HEK293 (cell line): ENCODE measurements at regions not wholly inside any gene's neighbourhood (a gene's known extent, or its start where the extent isn't known, plus 50 kb on each side); places are given as distances from the start of the nearest gene placed in this dataset.

ENCODE experiments used
- CTCF ChIA-PET: fragments of 350-600 bp; formaldehyde crosslinking; extraction: SDS; loops from one replicate; lab custom pipeline; 2021; ENCODE audit warnings: antibody characterized with exemption; lab: Yijun Ruan, JAX
- POLR2A ChIA-PET: fragments of 300-600 bp; formaldehyde crosslinking; extraction: SDS; loops from one replicate; lab custom pipeline; 2020; ENCODE audit warnings: antibody characterized with exemption, inconsistent platforms; lab: Yijun Ruan, JAX
- H3K27ac ChIP-seq: fragments of 200-500 bp; sonication (Bioruptor generic); 2 replicates; pipeline ENCODE4 v1.5.1; 2014; ENCODE audit warnings: low read depth, low read length, control low read depth, inconsistent platforms; ENCODE audit errors: extremely low read depth
- H3K36me3 ChIP-seq, 2 experiments: fragments of 200-500 bp in 1 of 2; sonication (Bioruptor generic) in 1 of 2; 1 replicate in 1 of 2; 2 replicates in 1 of 2; pipeline ENCODE4 v1.5.1; 2014 to 2017; ENCODE audit warnings: inconsistent platforms in 2 of 2, low read length in 2 of 2; ENCODE audit not compliant: control insufficient read depth in 2 of 2, insufficient read depth in 1 of 2
- H3K4me1 ChIP-seq: fragments of 200-500 bp; sonication (Bioruptor generic); 2 replicates; pipeline ENCODE4 v1.5.1; 2014; ENCODE audit warnings: mild to moderate bottlenecking, low read length, inconsistent platforms; ENCODE audit not compliant: control insufficient read depth, insufficient read depth
- H3K4me3 ChIP-seq: 2 replicates; pipeline ENCODE4 v1.5.1; 2011; ENCODE audit warnings: low read depth, mild to moderate bottlenecking, control low read depth, low read length, moderate library complexity
- H3K9me3 ChIP-seq: fragments of 200-500 bp; sonication (Bioruptor generic); 2 replicates; pipeline ENCODE4 v1.5.1; 2014; ENCODE audit warnings: low read depth, low read length, inconsistent platforms; ENCODE audit not compliant: control insufficient read depth, insufficient read depth
- GFI1B ChIP-seq: fragments of 450-650 bp; formaldehyde crosslinking; IDR thresholded peaks from 2 replicates; pipeline ENCODE4 v1.5.1; 2016; ENCODE audit warnings: missing biosample characterization, missing genetic modification characterization
- KLF8 ChIP-seq: fragments of 450-650 bp; formaldehyde crosslinking; IDR thresholded peaks from 2 replicates; pipeline ENCODE4 v1.5.1; 2016; ENCODE audit warnings: missing biosample characterization, missing genetic modification characterization
- PRDM1 ChIP-seq: fragments of 450-650 bp; formaldehyde crosslinking; IDR thresholded peaks from 2 replicates; pipeline ENCODE4; 2016; ENCODE audit warnings: missing biosample characterization, missing genetic modification characterization
- SALL2 ChIP-seq: fragments of 450-650 bp; formaldehyde crosslinking; IDR thresholded peaks from 2 replicates; pipeline ENCODE4 v1.5.0; 2017; ENCODE audit warnings: missing biosample characterization, mild to moderate bottlenecking, missing genetic modification characterization, borderline replicate concordance
- SP7 ChIP-seq: fragments of 450-650 bp; formaldehyde crosslinking; IDR thresholded peaks from 2 replicates; pipeline ENCODE4 v1.5.1; 2016; ENCODE audit warnings: missing biosample characterization, missing genetic modification characterization
- ZBTB21 ChIP-seq: fragments of 450-650 bp; formaldehyde crosslinking; IDR thresholded peaks from 2 replicates; pipeline ENCODE4 v1.5.1; 2017; ENCODE audit warnings: missing biosample characterization, missing genetic modification characterization
- ZBTB8A ChIP-seq: fragments of 450-650 bp; formaldehyde crosslinking; IDR thresholded peaks from 2 replicates; pipeline ENCODE4 v1.5.1; 2016; ENCODE audit warnings: missing biosample characterization, missing genetic modification characterization
- ZNF132 ChIP-seq: fragments of 450-650 bp; formaldehyde crosslinking; IDR thresholded peaks from 2 replicates; pipeline ENCODE4 v1.5.1; 2017; ENCODE audit warnings: missing biosample characterization, missing genetic modification characterization, borderline replicate concordance
- ZNF157 ChIP-seq: fragments of 450-650 bp; formaldehyde crosslinking; IDR thresholded peaks from 2 replicates; pipeline ENCODE4 v1.5.1; 2016; ENCODE audit warnings: missing biosample characterization, missing genetic modification characterization
- ZNF175 ChIP-seq: fragments of 450-650 bp; formaldehyde crosslinking; IDR thresholded peaks from 2 replicates; pipeline ENCODE4 v1.5.1; 2016; ENCODE audit warnings: missing biosample characterization, missing genetic modification characterization
- ZNF19 ChIP-seq: fragments of 450-650 bp; formaldehyde crosslinking; IDR thresholded peaks from 2 replicates; pipeline ENCODE4; 2016; ENCODE audit warnings: missing biosample characterization, missing genetic modification characterization, low read depth
- ZNF239 ChIP-seq: fragments of 450-650 bp; formaldehyde crosslinking; IDR thresholded peaks from 2 replicates; pipeline ENCODE4 v1.5.1; 2016; ENCODE audit warnings: missing biosample characterization, missing genetic modification characterization
- ZNF248 ChIP-seq: fragments of 450-650 bp; formaldehyde crosslinking; IDR thresholded peaks from 2 replicates; pipeline ENCODE4 v1.5.1; 2017; ENCODE audit warnings: missing biosample characterization, missing genetic modification characterization
- ZNF302 ChIP-seq: fragments of 450-650 bp; formaldehyde crosslinking; IDR thresholded peaks from 2 replicates; pipeline ENCODE4 v1.5.1; 2016; ENCODE audit warnings: missing biosample characterization, missing genetic modification characterization, low read depth
- ZNF335 ChIP-seq: fragments of 450-650 bp; formaldehyde crosslinking; conservative IDR thresholded peaks from 2 replicates; pipeline ENCODE4 v1.5.1; 2016; ENCODE audit warnings: missing biosample characterization, missing genetic modification characterization
- ZNF366 ChIP-seq: fragments of 450-650 bp; formaldehyde crosslinking; conservative IDR thresholded peaks from 2 replicates; pipeline ENCODE4 v1.5.1; 2016; ENCODE audit warnings: missing biosample characterization, missing genetic modification characterization
- ZNF423 ChIP-seq: fragments of 450-650 bp; formaldehyde crosslinking; IDR thresholded peaks from 2 replicates; pipeline ENCODE4 v1.5.1; 2016; ENCODE audit warnings: missing biosample characterization, missing genetic modification characterization
- ZNF473 ChIP-seq: fragments of 450-650 bp; formaldehyde crosslinking; IDR thresholded peaks from 2 replicates; pipeline ENCODE4 v1.5.1; 2017; ENCODE audit warnings: missing biosample characterization, missing genetic modification characterization
- ZNF549 ChIP-seq: fragments of 450-650 bp; IDR thresholded peaks from 2 replicates; pipeline ENCODE4 v1.5.1; 2018; ENCODE audit warnings: missing biosample characterization, missing genetic modification characterization, mild to moderate bottlenecking, inconsistent platforms, moderate library complexity
- ZNF626 ChIP-seq: fragments of 450-650 bp; sonication (Bioruptor Pico); formaldehyde crosslinking; IDR thresholded peaks from 2 replicates; pipeline ENCODE4 v1.5.1; 2018; ENCODE audit warnings: missing biosample characterization, missing genetic modification characterization, inconsistent platforms
- ZNF707 ChIP-seq: fragments of 450-650 bp; formaldehyde crosslinking; IDR thresholded peaks from 2 replicates; pipeline ENCODE4 v1.5.1; 2016; ENCODE audit warnings: missing biosample characterization, missing genetic modification characterization
- ZNF747 ChIP-seq: fragments of 450-650 bp; formaldehyde crosslinking; IDR thresholded peaks from 2 replicates; pipeline ENCODE4 v1.5.1; 2016; ENCODE audit warnings: missing biosample characterization, missing genetic modification characterization
- ZNF843 ChIP-seq: fragments of 450-650 bp; formaldehyde crosslinking; IDR thresholded peaks from 2 replicates; pipeline ENCODE4 v1.5.1; 2016; ENCODE audit warnings: missing biosample characterization, missing genetic modification characterization
- TF ChIP-seq, protein P1 (sequence below): fragments of 450-650 bp; formaldehyde crosslinking; IDR thresholded peaks from 2 replicates; pipeline ENCODE4 v1.5.1; 2016; ENCODE audit warnings: missing biosample characterization, missing genetic modification characterization
- TF ChIP-seq, protein P2 (sequence below): fragments of 450-650 bp; formaldehyde crosslinking; IDR thresholded peaks from 2 replicates; pipeline ENCODE4 v1.5.1; 2016; ENCODE audit warnings: missing biosample characterization, missing genetic modification characterization
- TF ChIP-seq, protein P3 (sequence below): fragments of 450-650 bp; formaldehyde crosslinking; IDR thresholded peaks from 2 replicates; pipeline ENCODE4 v1.5.0; 2017; ENCODE audit warnings: missing biosample characterization, missing genetic modification characterization, borderline replicate concordance
- TF ChIP-seq, protein P4 (sequence below): fragments of 450-650 bp; formaldehyde crosslinking; IDR thresholded peaks from 2 replicates; pipeline ENCODE4 v1.5.1; 2016; ENCODE audit warnings: missing biosample characterization, missing genetic modification characterization
- TF ChIP-seq, protein P5 (sequence below): fragments of 450-650 bp; formaldehyde crosslinking; IDR thresholded peaks from 2 replicates; pipeline ENCODE4 v1.5.1; 2016; ENCODE audit warnings: missing biosample characterization, missing genetic modification characterization
- TF ChIP-seq, protein P6 (sequence below): fragments of 450-650 bp; formaldehyde crosslinking; optimal IDR thresholded peaks from 2 replicates; pipeline ENCODE3; 2016; ENCODE audit warnings: missing biosample characterization, mild to moderate bottlenecking, missing genetic modification characterization

DNA sequence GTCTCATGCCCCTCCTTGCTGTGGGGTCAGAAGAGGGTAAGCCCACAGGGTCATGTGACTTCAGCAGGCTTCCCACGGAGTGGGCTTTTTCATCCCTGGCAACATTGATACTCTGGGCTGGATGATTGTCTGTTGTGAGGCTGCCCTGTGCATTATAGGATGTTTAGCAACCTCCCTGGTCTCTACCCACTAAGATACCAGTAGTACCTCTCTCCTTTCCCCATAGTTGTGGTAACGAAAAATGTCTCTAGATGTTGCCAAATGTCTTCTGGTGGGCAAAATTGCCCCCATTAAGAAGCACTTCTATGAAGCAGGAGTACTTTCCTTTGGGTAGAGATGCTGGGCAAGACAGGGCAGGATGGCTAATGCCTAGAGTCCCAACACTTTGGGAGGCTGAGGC, 232.5 kb upstream of the ZNF217 start:
- Histone ChIP-seq H3K4me1 (peaks cover 22% of the 10 kb centered on the region), H3K27ac (no peak overlapping the region)
- POLR2A ChIA-PET, result no interaction called here
- TF ChIP-seq, protein P1, sequence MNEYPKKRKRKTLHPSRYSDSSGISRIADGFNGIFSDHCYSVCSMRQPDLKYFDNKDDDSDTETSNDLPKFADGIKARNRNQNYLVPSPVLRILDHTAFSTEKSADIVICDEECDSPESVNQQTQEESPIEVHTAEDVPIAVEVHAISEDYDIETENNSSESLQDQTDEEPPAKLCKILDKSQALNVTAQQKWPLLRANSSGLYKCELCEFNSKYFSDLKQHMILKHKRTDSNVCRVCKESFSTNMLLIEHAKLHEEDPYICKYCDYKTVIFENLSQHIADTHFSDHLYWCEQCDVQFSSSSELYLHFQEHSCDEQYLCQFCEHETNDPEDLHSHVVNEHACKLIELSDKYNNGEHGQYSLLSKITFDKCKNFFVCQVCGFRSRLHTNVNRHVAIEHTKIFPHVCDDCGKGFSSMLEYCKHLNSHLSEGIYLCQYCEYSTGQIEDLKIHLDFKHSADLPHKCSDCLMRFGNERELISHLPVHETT (tag by site-specific recombination), result no peak
- TF ChIP-seq ZNF626 (tag by site-specific recombination) (no peak), ZNF239 (tag by site-specific recombination) (no peak), ZNF707 (no peak), KLF8 (tag by site-specific recombination) (no peak), ZNF132 (tag by site-specific recombination) (no peak), SP7 (tag by site-specific recombination) (no peak), ZNF747 (tag by site-specific recombination) (no peak), ZNF302 (tag by site-specific recombination) (no peak), GFI1B (tag by site-specific recombination) (no peak), ZNF335 (no peak), ZNF843 (tag by site-specific recombination) (no peak), ZNF157 (tag by site-specific recombination) (no peak), PRDM1 (tag by site-specific recombination) (no peak)
- TF ChIP-seq, protein P2, sequence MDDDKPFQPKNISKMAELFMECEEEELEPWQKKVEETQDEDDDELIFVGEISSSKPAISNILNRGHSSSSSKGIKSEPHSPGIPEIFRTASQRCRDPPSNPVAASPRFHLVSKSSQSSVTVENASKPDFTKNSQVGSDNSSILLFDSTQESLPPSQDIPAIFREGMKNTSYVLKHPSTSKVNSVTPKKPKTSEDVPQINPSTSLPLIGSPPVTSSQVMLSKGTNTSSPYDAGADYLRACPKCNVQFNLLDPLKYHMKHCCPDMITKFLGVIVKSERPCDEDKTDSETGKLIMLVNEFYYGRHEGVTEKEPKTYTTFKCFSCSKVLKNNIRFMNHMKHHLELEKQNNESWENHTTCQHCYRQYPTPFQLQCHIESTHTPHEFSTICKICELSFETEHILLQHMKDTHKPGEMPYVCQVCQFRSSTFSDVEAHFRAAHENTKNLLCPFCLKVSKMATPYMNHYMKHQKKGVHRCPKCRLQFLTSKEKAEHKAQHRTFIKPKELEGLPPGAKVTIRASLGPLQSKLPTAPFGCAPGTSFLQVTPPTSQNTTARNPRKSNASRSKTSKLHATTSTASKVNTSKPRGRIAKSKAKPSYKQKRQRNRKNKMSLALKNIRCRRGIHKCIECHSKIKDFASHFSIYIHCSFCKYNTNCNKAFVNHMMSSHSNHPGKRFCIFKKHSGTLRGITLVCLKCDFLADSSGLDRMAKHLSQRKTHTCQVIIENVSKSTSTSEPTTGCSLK, result no peak
- TF ChIP-seq, protein P3, sequence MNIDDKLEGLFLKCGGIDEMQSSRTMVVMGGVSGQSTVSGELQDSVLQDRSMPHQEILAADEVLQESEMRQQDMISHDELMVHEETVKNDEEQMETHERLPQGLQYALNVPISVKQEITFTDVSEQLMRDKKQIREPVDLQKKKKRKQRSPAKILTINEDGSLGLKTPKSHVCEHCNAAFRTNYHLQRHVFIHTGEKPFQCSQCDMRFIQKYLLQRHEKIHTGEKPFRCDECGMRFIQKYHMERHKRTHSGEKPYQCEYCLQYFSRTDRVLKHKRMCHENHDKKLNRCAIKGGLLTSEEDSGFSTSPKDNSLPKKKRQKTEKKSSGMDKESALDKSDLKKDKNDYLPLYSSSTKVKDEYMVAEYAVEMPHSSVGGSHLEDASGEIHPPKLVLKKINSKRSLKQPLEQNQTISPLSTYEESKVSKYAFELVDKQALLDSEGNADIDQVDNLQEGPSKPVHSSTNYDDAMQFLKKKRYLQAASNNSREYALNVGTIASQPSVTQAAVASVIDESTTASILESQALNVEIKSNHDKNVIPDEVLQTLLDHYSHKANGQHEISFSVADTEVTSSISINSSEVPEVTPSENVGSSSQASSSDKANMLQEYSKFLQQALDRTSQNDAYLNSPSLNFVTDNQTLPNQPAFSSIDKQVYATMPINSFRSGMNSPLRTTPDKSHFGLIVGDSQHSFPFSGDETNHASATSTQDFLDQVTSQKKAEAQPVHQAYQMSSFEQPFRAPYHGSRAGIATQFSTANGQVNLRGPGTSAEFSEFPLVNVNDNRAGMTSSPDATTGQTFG (tag by site-specific recombination), result no peak
- TF ChIP-seq, all 188 proteins: peak for 0
- CTCF ChIA-PET, result interaction anchor here (0.7 kb wide), 1 partner anchor 77 kb away, joined by 3 read pairs; no protein-coding TSS in a partner anchor
- Histone ChIP-seq H3K9me3 (no peaks in the 10 kb centered on the region), H3K36me3 (no peaks in the 10 kb centered on the region), H3K4me3 (no peak overlapping the region)

DNA sequence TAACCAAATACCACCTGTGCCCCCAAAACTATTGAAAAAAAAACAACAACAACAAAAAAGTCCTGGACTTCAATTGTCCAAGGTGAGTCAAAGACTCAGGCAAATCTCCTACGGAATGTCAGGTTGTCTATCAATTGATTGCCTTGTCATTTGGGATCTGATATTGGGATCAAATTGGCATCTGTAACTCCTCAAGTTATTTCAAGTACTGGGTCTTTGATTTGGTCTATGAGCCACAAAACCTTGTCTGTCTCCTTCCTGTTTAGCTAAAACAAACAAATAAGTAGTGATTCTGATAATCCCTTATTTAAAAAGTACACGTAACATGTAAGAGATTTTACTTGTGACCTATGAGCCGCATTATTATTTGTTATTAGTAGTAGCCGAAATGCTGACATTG, 231.6 kb upstream of the ZNF217 start:
- H3K9me3 ChIP-seq, result no peaks in the 10 kb centered on the region
- no peaks in the 10 kb centered on the region for H3K36me3 ChIP-seq
- no peak overlapping the region for H3K4me3 ChIP-seq
- ChIA-PET CTCF (interaction anchor here (0.6 to 0.9 kb wide), 3 partner anchors 41 to 48 kb away, joined by 3 to 5 read pairs (median 4); no protein-coding TSS in a partner anchor), POLR2A (no interaction called here)
- no peak overlapping the region for H3K27ac ChIP-seq
- H3K4me1 ChIP-seq, result peaks cover 22% of the 10 kb centered on the region
- TF ChIP-seq ZNF549, result no peak
- no peak for TF ChIP-seq ZBTB8A (tag by site-specific recombination)
- no peak for TF ChIP-seq ZNF175 (tag by site-specific recombination)
- TF ChIP-seq ZNF248 (tag by site-specific recombination), result no peak
- TF ChIP-seq ZNF366, result no peak
- TF ChIP-seq SALL2 (tag by site-specific recombination), result no peak
- no peak for TF ChIP-seq ZNF473 (tag by site-specific recombination)
- TF ChIP-seq, protein P4, sequence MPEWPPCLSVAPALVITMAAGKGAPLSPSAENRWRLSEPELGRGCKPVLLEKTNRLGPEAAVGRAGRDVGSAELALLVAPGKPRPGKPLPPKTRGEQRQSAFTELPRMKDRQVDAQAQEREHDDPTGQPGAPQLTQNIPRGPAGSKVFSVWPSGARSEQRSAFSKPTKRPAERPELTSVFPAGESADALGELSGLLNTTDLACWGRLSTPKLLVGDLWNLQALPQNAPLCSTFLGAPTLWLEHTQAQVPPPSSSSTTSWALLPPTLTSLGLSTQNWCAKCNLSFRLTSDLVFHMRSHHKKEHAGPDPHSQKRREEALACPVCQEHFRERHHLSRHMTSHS (tag by site-specific recombination), result no peak
- TF ChIP-seq, protein P5, sequence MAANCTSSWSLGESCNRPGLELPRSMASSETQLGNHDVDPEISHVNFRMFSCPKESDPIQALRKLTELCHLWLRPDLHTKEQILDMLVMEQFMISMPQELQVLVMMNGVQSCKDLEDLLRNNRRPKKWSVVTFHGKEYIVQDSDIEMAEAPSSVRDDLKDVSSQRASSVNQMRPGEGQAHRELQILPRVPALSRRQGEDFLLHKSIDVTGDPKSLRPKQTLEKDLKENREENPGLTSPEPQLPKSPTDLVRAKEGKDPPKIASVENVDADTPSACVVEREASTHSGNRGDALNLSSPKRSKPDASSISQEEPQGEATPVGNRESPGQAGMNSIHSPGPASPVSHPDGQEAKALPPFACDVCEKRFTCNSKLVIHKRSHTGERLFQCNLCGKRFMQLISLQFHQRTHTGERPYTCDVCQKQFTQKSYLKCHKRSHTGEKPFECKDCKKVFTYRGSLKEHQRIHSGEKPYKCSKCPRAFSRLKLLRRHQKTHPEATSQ (tag by site-specific recombination), result no peak
- no peak for TF ChIP-seq ZBTB21 (tag by site-specific recombination)
- TF ChIP-seq, protein P6, sequence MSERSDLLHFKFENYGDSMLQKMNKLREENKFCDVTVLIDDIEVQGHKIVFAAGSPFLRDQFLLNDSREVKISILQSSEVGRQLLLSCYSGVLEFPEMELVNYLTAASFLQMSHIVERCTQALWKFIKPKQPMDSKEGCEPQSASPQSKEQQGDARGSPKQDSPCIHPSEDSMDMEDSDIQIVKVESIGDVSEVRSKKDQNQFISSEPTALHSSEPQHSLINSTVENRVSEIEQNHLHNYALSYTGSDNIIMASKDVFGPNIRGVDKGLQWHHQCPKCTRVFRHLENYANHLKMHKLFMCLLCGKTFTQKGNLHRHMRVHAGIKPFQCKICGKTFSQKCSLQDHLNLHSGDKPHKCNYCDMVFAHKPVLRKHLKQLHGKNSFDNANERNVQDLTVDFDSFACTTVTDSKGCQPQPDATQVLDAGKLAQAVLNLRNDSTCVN, result no peak
- TF ChIP-seq ZNF423, result no peak
- no peak for TF ChIP-seq ZNF19 (tag by site-specific recombination)
